DOHH2 (cell line): ENCODE measurements at regions not wholly inside any gene's neighbourhood (a gene's known extent, or its start where the extent isn't known, plus 50 kb on each side); places are given as distances from the start of the nearest gene placed in this dataset.
"Not testable (repeated sequence)": the region's sequence is repeated elsewhere in the genome, so short reads cannot be mapped to it uniquely, and the experiment has no call there.

Experiments
- H3F3A ChIP-seq: fragments of 200-600 bp; sonication (generic), shearing (Covaris generic); 2 replicates; pipeline ENCODE4 v1.6.0; 2016; ENCODE audit warnings: antibody characterized with exemption, mild to moderate bottlenecking; ENCODE audit not compliant: control insufficient read depth, insufficient read depth
- H3K27ac ChIP-seq: fragments of 200-600 bp; sonication (generic); 2 replicates; pipeline ENCODE4 v1.5.1; 2014; ENCODE audit warnings: low read depth, mild to moderate bottlenecking, low read length, moderate library complexity
- H3K27me3 ChIP-seq: fragments of 200-600 bp; sonication (generic); 2 replicates; pipeline ENCODE4 v1.6.1; 2014; ENCODE audit warnings: mild to moderate bottlenecking, low read length, mixed read lengths; ENCODE audit not compliant: control insufficient read depth
- H3K36me3 ChIP-seq: fragments of 200-600 bp; sonication (generic); 2 replicates; pipeline ENCODE4 v1.6.1; 2014; ENCODE audit warnings: mild to moderate bottlenecking, low read length, moderate library complexity, mixed read lengths; ENCODE audit not compliant: control insufficient read depth
- H3K4me1 ChIP-seq: fragments of 200-600 bp; sonication (generic); 2 replicates; pipeline ENCODE4 v1.6.1; 2014; ENCODE audit warnings: mild to moderate bottlenecking, low read length, mixed read lengths; ENCODE audit not compliant: control insufficient read depth
- H3K4me2 ChIP-seq: fragments of 200-600 bp; sonication (generic); 2 replicates; pipeline ENCODE4 v1.6.0; 2014; ENCODE audit warnings: mild to moderate bottlenecking, low read length, moderate library complexity
- H3K4me3 ChIP-seq: fragments of 200-600 bp; sonication (generic); 2 replicates; pipeline ENCODE4 v1.5.1; 2014; ENCODE audit warnings: mild to moderate bottlenecking, low read length, mixed read lengths
- H3K79me2 ChIP-seq: fragments of 200-600 bp; sonication (generic); 2 replicates; pipeline ENCODE4 v1.6.1; 2014; ENCODE audit warnings: mild to moderate bottlenecking, low read length, mixed read lengths; ENCODE audit not compliant: control insufficient read depth
- H3K9me2 ChIP-seq: fragments of 200-600 bp; sonication (generic); replicated peaks from 2 replicates; pipeline ENCODE4 v1.6.1; 2014; ENCODE audit warnings: mild to moderate bottlenecking, low read length, mixed read lengths; ENCODE audit not compliant: control insufficient read depth
- H3K9me3 ChIP-seq: fragments of 200-600 bp; sonication (generic); 2 replicates; pipeline ENCODE4 v1.6.1; 2014; ENCODE audit warnings: antibody characterized with exemption, low read length, mixed read lengths; ENCODE audit not compliant: control insufficient read depth, insufficient read depth
- H4K20me1 ChIP-seq: fragments of 200-600 bp; sonication (generic); 2 replicates; pipeline ENCODE4 v1.6.0; 2014; ENCODE audit warnings: low read depth, mild to moderate bottlenecking, antibody characterized with exemption, low read length, moderate library complexity; ENCODE audit not compliant: control insufficient read depth, insufficient read depth
- EZH2phosphoT487 ChIP-seq: fragments of 200-600 bp; sonication (generic); IDR thresholded peaks from 2 replicates; pipeline ENCODE4 v1.6.1; 2017; ENCODE audit warnings: borderline replicate concordance, mild to moderate bottlenecking, antibody characterized with exemption, low read length, moderate library complexity, mixed read lengths
- TF ChIP-seq, protein P1 (sequence below): fragments of 200-600 bp; sonication (generic); IDR thresholded peaks from one replicate; pipeline ENCODE4 v1.5.1; 2014; ENCODE audit warnings: antibody characterized with exemption, mild to moderate bottlenecking, low read depth, low read length; ENCODE audit not compliant: poor library complexity, severe bottlenecking

DNA sequence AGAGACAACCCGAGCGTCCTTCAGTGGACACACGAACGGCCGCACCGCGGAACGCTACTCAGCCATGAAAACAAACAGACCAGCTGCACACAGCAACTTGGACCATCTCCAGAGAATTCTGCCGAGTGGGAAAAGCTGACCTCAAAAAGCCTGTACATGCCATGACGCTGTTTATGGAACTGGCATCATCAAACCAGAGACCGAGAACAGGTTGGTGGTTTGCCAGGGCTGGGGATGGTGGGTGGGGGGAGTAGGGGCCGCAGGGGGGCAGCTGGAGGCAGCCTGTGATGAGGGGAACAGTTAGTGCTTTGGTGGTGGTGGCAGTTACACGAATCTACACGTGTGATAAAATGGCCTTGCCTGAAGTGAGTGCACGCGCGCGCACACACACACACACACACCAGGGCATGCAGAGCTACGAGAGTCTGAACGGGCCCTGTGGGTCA, 169.8 kb downstream of the LAT start:
- Histone ChIP-seq H3K4me2 (no peak overlapping the region), H3F3A (no peaks in the 10 kb centered on the region), H3K27me3 (no peaks in the 10 kb centered on the region), H3K9me3 (no peaks in the 10 kb centered on the region), H3K9me2 (no peaks in the 10 kb centered on the region), H3K27ac (no peak overlapping the region), H3K36me3 (no peaks in the 10 kb centered on the region), H3K79me2 (no peaks in the 10 kb centered on the region), H3K4me3 (no peak overlapping the region), H3K4me1 (no peaks in the 10 kb centered on the region), H4K20me1 (no peaks in the 10 kb centered on the region)
- TF ChIP-seq EZH2phosphoT487: no peak
- TF ChIP-seq, protein P1, sequence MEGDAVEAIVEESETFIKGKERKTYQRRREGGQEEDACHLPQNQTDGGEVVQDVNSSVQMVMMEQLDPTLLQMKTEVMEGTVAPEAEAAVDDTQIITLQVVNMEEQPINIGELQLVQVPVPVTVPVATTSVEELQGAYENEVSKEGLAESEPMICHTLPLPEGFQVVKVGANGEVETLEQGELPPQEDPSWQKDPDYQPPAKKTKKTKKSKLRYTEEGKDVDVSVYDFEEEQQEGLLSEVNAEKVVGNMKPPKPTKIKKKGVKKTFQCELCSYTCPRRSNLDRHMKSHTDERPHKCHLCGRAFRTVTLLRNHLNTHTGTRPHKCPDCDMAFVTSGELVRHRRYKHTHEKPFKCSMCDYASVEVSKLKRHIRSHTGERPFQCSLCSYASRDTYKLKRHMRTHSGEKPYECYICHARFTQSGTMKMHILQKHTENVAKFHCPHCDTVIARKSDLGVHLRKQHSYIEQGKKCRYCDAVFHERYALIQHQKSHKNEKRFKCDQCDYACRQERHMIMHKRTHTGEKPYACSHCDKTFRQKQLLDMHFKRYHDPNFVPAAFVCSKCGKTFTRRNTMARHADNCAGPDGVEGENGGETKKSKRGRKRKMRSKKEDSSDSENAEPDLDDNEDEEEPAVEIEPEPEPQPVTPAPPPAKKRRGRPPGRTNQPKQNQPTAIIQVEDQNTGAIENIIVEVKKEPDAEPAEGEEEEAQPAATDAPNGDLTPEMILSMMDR: no peak

DNA sequence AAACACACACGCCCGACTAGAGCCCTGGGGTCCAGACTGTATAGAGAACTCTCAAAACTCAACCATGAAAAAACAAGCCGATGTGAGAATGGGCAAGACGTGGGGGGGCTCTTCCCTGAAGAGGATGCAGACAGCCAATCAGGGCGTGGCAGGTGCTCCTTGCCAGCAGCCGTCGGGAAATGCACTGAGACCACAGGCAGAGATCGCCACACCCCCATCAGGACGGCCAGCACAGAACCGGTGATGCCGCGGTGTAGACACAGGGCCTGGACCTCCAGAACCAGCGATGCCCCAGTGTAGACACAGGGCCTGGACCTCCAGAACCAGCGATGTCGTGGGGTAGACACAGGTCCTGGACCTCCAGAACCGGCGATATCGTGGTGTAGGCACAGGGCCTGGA, 169.2 kb downstream of the LAT start:
- TF ChIP-seq, protein P1: no peak
- no peak for TF ChIP-seq EZH2phosphoT487
- no peak overlapping the region for H3K27ac ChIP-seq
- no peak overlapping the region for H3K4me2 ChIP-seq
- H3K9me2 ChIP-seq: no peaks in the 10 kb centered on the region
- H4K20me1 ChIP-seq: no peaks in the 10 kb centered on the region
- no peak overlapping the region for H3K4me3 ChIP-seq
- H3F3A ChIP-seq: no peaks in the 10 kb centered on the region
- H3K27me3 ChIP-seq: no peaks in the 10 kb centered on the region
- no peaks in the 10 kb centered on the region for H3K36me3 ChIP-seq
- no peaks in the 10 kb centered on the region for H3K79me2 ChIP-seq
- no peaks in the 10 kb centered on the region for H3K4me1 ChIP-seq
- H3K9me3 ChIP-seq: no peaks in the 10 kb centered on the region

DNA sequence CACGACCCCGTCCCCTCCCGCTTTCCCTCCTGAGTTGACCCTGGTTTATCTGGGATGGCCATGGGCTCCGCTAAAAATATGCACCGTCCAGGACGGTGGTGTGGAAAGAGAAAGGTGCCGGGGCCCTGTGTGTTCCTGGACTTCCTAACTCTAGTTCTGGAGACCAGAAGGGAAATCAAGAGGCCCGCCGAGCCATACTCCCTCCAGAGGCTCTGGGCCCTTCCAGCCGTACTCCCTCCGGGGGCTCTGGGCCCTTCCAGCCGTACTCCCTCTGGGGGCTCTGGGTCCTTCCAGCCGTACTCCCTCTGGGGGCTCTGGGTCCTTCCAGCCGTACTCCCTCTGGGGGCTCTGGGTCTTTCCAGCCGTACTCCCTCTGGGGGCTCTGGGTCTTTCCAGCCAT, 168.5 kb downstream of the LAT start:
- H3K27ac ChIP-seq, H3K9me3 ChIP-seq, H3K4me3 ChIP-seq, H3K4me2 ChIP-seq, H4K20me1 ChIP-seq, H3F3A ChIP-seq, H3K9me2 ChIP-seq, H3K27me3 ChIP-seq, H3K79me2 ChIP-seq, H3K4me1 ChIP-seq, H3K36me3 ChIP-seq: not testable (repeated sequence)

DNA sequence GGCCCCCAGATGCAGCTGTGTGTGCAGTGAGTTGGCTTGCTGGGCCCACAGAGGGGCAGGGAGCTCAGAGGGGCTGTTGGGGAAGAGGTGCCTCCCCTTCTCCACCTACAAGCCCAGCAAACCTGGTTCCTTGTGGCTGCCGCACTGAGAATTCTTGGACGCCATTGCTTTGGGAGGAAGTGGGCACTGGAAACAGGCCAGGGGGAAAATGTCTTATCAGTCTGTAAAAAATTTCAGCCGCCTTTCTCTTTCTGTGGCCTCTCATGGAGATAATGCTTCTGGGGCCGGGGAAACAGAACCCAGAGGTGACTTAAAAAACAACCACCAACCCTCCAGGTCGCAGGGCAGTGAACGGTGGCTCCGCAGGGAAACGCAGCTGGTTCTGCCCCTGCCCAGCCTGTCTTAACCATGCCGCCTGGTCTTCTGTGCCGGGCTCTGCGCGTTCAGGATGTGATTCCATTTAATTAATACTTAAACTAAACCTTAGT, 167.7 kb downstream of the LAT start:
- H3K27ac ChIP-seq, H3K27me3 ChIP-seq: not testable (repeated sequence)

More for the DNA sequence above, 167.7 kb downstream of the LAT start:
- H3K4me2 ChIP-seq, H4K20me1 ChIP-seq, H3F3A ChIP-seq, H3K9me2 ChIP-seq, H3K4me3 ChIP-seq, H3K4me1 ChIP-seq, H3K79me2 ChIP-seq, H3K9me3 ChIP-seq, H3K36me3 ChIP-seq: not testable (repeated sequence)
